ENCODE measurements at regions not wholly inside any gene's neighbourhood (a gene's known extent, or its start where the extent isn't known, plus 50 kb on each side); places are given as distances from the start of the nearest gene placed in this dataset.

GRCh38 chr5:168169791-168170190 is 121.7 kb upstream of the WWC1 start:
- Histone ChIP-seq H3K9ac (ENCODE audit: control insufficient read depth, insufficient read depth, low read length) (no peak overlapping the region), H4K20me1 (ENCODE audit: control insufficient read depth, insufficient read depth) (no peaks in the 10 kb centered on the region), H3K27me3 (replicated peaks in 1 of 2; ENCODE audit: control insufficient read depth in 2 of 2, insufficient read depth in 2 of 2, low read length in 1 of 2) (peaks cover 1 to 9% of the 10 kb centered on the region in 2 experiments; a peak in 3 of 4 replicates), H3K4me2 (ENCODE audit: control insufficient read depth, insufficient read depth) (no peak overlapping the region), H3K36me3 (ENCODE audit: control insufficient read depth in 2 of 2, insufficient read depth in 2 of 2, low read length in 1 of 2) (no peaks in the 10 kb centered on the region), H3K4me1 (ENCODE audit: control insufficient read depth, insufficient read depth, low read length) (no peaks in the 10 kb centered on the region), H3K9me3 (replicated peaks; ENCODE audit: control insufficient read depth, insufficient read depth, low read length) (no peaks in the 10 kb centered on the region), H3K79me2 (ENCODE audit: control insufficient read depth, insufficient read depth, low read length) (no peaks in the 10 kb centered on the region), H3K4me3 (no peak overlapping the region), H2AFZ (ENCODE audit: control insufficient read depth, low read depth, low read length) (no peak overlapping the region), H3K27ac (ENCODE audit: control insufficient read depth, insufficient read depth) (no peak overlapping the region)
- POLR2A ChIA-PET, result no interaction called here
- CTCF ChIA-PET, result no interaction called here
- no peak for DNase-seq (ENCODE audit: low read depth, low spot score)
- no peak for ATAC-seq
- intact Hi-C loops (cut with micrococcal nuclease; ENCODE audit: unreplicated experiment) (no loop called here), in situ Hi-C loops (cut with MboI) (no loop called here)
- BruUV-seq (replicated peaks), result no TSS peak
- SMC1A ChIA-PET (ENCODE audit: uncharacterized antibody, unreplicated experiment), result interaction anchor here (1.2 to 1.6 kb wide), 3 partner anchors 10 to 31 kb away, joined by 3 to 7 read pairs (median 4); no protein-coding TSS in a partner anchor
- FAIRE-seq, result no peak
- RAD21 ChIA-PET (ENCODE audit: unreplicated experiment), result no interaction called here
- no peak for TF ChIP-seq REST (IDR thresholded peaks at IDR 0.05; ENCODE audit: low read depth, low read length)
- TF ChIP-seq FOS (IDR thresholded peaks at IDR 0.05; ENCODE audit: borderline replicate concordance, extremely low read depth, insufficient read length), result no peak
- no peak for TF ChIP-seq HCFC1 (IDR thresholded peaks at IDR 0.05; ENCODE audit: low read length)

Data from GM12878 (cell line).